Natural killer cell (primary cell): ENCODE measurements at regions not wholly inside any gene's neighbourhood (a gene's known extent, or its start where the extent isn't known, plus 50 kb on each side); places are given as distances from the start of the nearest gene placed in this dataset.
"Not testable (repeated sequence)": the region's sequence is repeated elsewhere in the genome, so short reads cannot be mapped to it uniquely, and the experiment has no call there.

Source experiments
- ATAC-seq, 3 donors: fragments of 150-1000 bp in 2 of 3; fragments of 200-7000 bp in 1 of 3; cut with Tn5 transposase; 1 replicate in 1 of 3; 2 replicates in 2 of 3; pipeline ENCODE4 v1.10.0; 2021; ENCODE audit warnings: mild to moderate bottlenecking in 2 of 3, moderate library complexity in 2 of 3
- DNase-seq, 2 donors: peaks; one replicate each; pipeline versions ENCODE4 v3.0.0 to v3.0.0-alpha.2; 2013 to 2021; ENCODE audit warnings: mixed read lengths in 1 of 2
- H3K27ac ChIP-seq: one replicate; pipeline ENCODE4 v1.5.1; 2013; ENCODE audit warnings: mild to moderate bottlenecking, low read length
- H3K27me3 ChIP-seq: one replicate; pipeline ENCODE4 v1.6.1; 2013; ENCODE audit warnings: low read length; ENCODE audit not compliant: control insufficient read depth, insufficient read depth
- H3K36me3 ChIP-seq: one replicate; pipeline ENCODE4 v1.6.1; 2013; ENCODE audit warnings: low read length; ENCODE audit not compliant: control insufficient read depth, insufficient read depth
- H3K4me1 ChIP-seq: one replicate; pipeline ENCODE4 v1.6.1; 2013; ENCODE audit warnings: low read length; ENCODE audit not compliant: control insufficient read depth, insufficient read depth
- H3K4me3 ChIP-seq: one replicate; pipeline ENCODE4 v1.5.1; 2013; ENCODE audit warnings: low read length
- H3K9me3 ChIP-seq: one replicate; pipeline ENCODE4 v1.6.1; 2013; ENCODE audit warnings: low read length; ENCODE audit not compliant: control insufficient read depth, insufficient read depth
- H3K27ac Mint-ChIP-seq, 2 donors: one replicate each; pipeline ENCODE4 v1.8.0; 2022; ENCODE audit warnings: mild to moderate bottlenecking in 2 of 2, mixed read lengths in 2 of 2, moderate library complexity in 1 of 2
- H3K27me3 Mint-ChIP-seq, 2 donors: one replicate each; pipeline ENCODE4 v1.8.0; 2022; ENCODE audit warnings: low read depth in 2 of 2, mixed read lengths in 2 of 2
- H3K36me3 Mint-ChIP-seq: one replicate; pipeline ENCODE4 v1.8.0; 2022; ENCODE audit warnings: mixed read lengths
- H3K4me1 Mint-ChIP-seq, 2 donors: one replicate each; pipeline ENCODE4 v1.8.0; 2022; ENCODE audit warnings: mixed read lengths in 2 of 2
- H3K4me3 Mint-ChIP-seq: one replicate; pipeline ENCODE4 v1.8.0; 2022; ENCODE audit warnings: mild to moderate bottlenecking, moderate library complexity, mixed read lengths
- H3K9me3 Mint-ChIP-seq, 2 donors: one replicate each; pipeline ENCODE4 v1.8.0; 2022; ENCODE audit warnings: mixed read lengths in 2 of 2
- CTCF ChIP-seq: fragments of 200-600 bp; IDR thresholded peaks from one replicate; pipeline ENCODE4 v1.8.0; 2022; ENCODE audit warnings: antibody characterized with exemption
- WGBS: methylation state at CpG from one replicate; pipeline ENCODE4 v1.1.7; 2013; ENCODE audit warnings: missing lambda C conversion rate; ENCODE audit not compliant: insufficient coverage; 5-methylcytosine and 5-hydroxymethylcytosine counted together
- intact Hi-C: fragments of 100-400 bp; cut with micrococcal nuclease; formaldehyde crosslinking; loops from one replicate; pipeline ENCODE4 v1.14.2; 2022

DNA sequence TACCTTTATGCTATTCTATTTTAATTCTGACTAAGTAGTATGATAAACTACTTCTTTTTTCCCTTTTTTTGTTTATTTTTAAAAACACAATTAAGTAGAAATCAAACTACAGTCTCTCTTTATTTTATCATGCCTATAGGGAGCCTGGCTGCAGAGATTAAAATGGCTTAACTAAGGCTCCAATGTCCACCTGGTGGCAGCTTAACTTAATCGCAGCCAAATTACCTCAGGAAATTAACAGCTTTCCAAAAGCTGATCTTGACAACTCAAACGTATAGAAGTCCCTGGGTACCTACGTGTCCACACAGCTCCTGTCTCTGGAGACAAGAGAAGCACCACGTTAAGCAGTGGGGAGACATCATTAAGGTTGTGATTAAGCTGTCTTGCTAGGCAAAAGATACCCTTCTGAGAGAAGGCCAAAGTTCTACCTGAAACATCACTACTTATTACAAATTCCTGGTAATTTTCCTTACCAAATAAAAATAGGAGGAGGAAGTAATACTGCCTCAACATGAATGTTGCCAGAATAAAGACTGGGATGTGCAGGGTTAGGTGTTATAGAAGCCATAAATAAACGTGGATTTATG, 63.2 kb upstream of the SNX19 start:
- DNase-seq (no peak), ATAC-seq (no peak)
- Histone ChIP-seq H3K4me1 (no peaks in the 10 kb centered on the region), H3K4me3 (no peak overlapping the region), H3K36me3 (no peaks in the 10 kb centered on the region), H3K9me3 (no peaks in the 10 kb centered on the region), H3K27me3 (no peaks in the 10 kb centered on the region), H3K27ac (no peak overlapping the region)
- no peak overlapping the region for H3K4me3 Mint-ChIP-seq
- peaks cover 9 to 14% of the 10 kb centered on the region in 2 donors for H3K27me3 Mint-ChIP-seq
- WGBS, result 12% methylated on average over 5 of the region's 5 CpGs
- H3K27ac Mint-ChIP-seq, result no peak overlapping the region
- no peaks in the 10 kb centered on the region for H3K4me1 Mint-ChIP-seq
- H3K36me3 Mint-ChIP-seq, result no peaks in the 10 kb centered on the region
- no peak for TF ChIP-seq CTCF
- intact Hi-C loops, result no loop called here
- peaks cover 9 to 10% of the 10 kb centered on the region in 2 donors for H3K9me3 Mint-ChIP-seq

DNA sequence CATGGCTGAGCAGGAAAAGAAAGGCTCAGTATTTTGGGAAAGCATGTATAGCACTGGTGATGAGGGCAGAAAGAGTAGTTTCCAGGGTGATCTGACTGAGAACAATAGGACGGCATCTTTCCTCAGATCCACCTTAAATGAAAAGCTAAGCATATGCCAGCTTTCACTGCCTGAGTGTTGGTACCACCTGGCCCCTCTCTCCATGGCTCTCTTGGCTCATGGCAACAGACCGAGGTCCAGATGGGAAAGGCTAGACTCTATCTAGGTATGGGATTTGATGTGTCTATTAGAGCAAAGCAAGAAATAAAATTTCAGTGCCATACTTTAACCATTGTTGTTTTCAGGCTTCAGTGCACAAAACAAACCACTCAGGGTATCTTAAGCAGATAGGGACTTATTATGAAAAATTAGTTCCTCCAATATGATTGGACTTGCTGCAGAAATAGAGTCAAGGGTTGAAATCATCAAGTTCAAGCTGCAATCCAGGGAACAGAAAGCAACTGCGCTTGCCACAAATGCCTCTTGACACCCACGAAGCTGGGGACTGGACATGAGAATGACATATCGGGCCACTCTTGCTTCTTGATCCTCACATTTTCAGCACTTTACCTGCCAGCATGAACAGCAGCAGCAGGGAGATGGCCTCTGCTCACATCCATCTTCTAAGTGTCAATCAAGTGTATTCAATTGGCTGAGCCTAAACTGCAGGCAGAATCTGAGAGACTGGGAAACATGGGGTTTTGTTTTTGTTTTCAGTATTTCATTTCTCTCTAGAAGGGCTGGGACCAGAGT, 64.0 kb upstream of the SNX19 start:
- Histone ChIP-seq H3K27ac (no peak overlapping the region), H3K9me3 (no peaks in the 10 kb centered on the region), H3K27me3 (no peaks in the 10 kb centered on the region), H3K36me3 (no peaks in the 10 kb centered on the region), H3K4me3 (no peak overlapping the region), H3K4me1 (no peaks in the 10 kb centered on the region)
- 81% methylated on average over 5 of the region's 5 CpGs for WGBS
- no peak overlapping the region for H3K4me3 Mint-ChIP-seq
- intact Hi-C loops, result no loop called here
- H3K36me3 Mint-ChIP-seq, result no peaks in the 10 kb centered on the region
- H3K27me3 Mint-ChIP-seq, result peaks cover 9 to 14% of the 10 kb centered on the region in 2 donors
- peaks cover 9 to 10% of the 10 kb centered on the region in 2 donors for H3K9me3 Mint-ChIP-seq
- TF ChIP-seq CTCF, result no peak
- no peaks in the 10 kb centered on the region for H3K4me1 Mint-ChIP-seq
- ATAC-seq (no peak), DNase-seq (no peak)
- no peak overlapping the region for H3K27ac Mint-ChIP-seq

GRCh38 chr11:130984241-130984640, 68.0 kb upstream of the SNX19 start:
- DNase-seq, H3K27me3 Mint-ChIP-seq, intact Hi-C loops, H3K9me3 Mint-ChIP-seq, H3K27ac ChIP-seq, ATAC-seq, H3K4me1 Mint-ChIP-seq, H3K9me3 ChIP-seq, H3K4me1 ChIP-seq, H3K4me3 Mint-ChIP-seq, H3K4me3 ChIP-seq, H3K36me3 Mint-ChIP-seq, H3K36me3 ChIP-seq, H3K27ac Mint-ChIP-seq, H3K27me3 ChIP-seq: not testable (repeated sequence)
- 97% methylated on average over 16 of the region's 16 CpGs for WGBS

DNA sequence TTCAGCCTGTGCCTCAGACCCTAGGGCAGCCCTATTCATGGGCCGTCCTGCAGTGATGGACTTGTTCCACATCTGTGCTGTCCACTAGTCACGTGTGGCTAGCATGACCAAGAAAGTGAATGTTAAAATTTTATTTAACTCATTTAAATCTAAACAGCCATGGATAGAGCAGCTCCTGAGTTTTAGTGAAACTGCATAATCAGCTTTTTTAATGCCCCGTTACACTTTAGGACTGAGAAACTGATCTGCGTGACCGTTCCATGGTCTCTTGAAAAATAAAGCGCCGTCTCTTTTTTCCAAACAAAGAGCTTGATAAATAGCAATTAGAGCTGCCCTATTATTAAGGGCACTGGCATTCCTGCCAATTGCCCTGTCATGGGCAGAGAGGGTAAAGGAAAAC, 76.5 kb upstream of the SNX19 start:
- WGBS, result 89% methylated on average over 7 of the region's 7 CpGs
- H3K27me3 ChIP-seq, result no peaks in the 10 kb centered on the region
- ATAC-seq (no peak), DNase-seq (no peak)
- Mint-ChIP-seq H3K4me3 (no peak overlapping the region), H3K4me1 (no peaks in the 10 kb centered on the region), H3K9me3 (peaks cover 0 to 2% of the 10 kb centered on the region in 2 donors), H3K27ac (no peak overlapping the region), H3K36me3 (no peaks in the 10 kb centered on the region), H3K27me3 (no peaks in the 10 kb centered on the region)
- H3K4me1 ChIP-seq, result no peaks in the 10 kb centered on the region
- H3K9me3 ChIP-seq, result no peaks in the 10 kb centered on the region
- no peak for TF ChIP-seq CTCF
- no peak overlapping the region for H3K27ac ChIP-seq
- H3K36me3 ChIP-seq, result no peaks in the 10 kb centered on the region
- intact Hi-C loops, result no loop called here
- H3K4me3 ChIP-seq, result no peak overlapping the region
